HUES48 (cell line): ENCODE measurements at regions not wholly inside any gene's neighbourhood (a gene's known extent, or its start where the extent isn't known, plus 50 kb on each side); places are given as distances from the start of the nearest gene placed in this dataset.

Experiments used
- H3K27ac ChIP-seq: one replicate; pipeline ENCODE4 v1.7.0; 2013; ENCODE audit warnings: low read depth, low read length, inconsistent platforms
- H3K27me3 ChIP-seq: 2 replicates; pipeline ENCODE4 v1.6.1; 2013; ENCODE audit warnings: mild to moderate bottlenecking, low read length; ENCODE audit not compliant: control insufficient read depth, insufficient read depth
- H3K36me3 ChIP-seq: 2 replicates; pipeline ENCODE4 v1.6.1; 2013; ENCODE audit warnings: low read length; ENCODE audit not compliant: control insufficient read depth, insufficient read depth
- H3K4me1 ChIP-seq: 2 replicates; pipeline ENCODE4 v1.6.1; 2013; ENCODE audit warnings: mild to moderate bottlenecking, low read length; ENCODE audit not compliant: control insufficient read depth, insufficient read depth
- H3K4me3 ChIP-seq: 2 replicates; pipeline ENCODE4 v1.5.1; 2013; ENCODE audit warnings: mild to moderate bottlenecking, low read depth, low read length
- H3K9ac ChIP-seq: 2 replicates; pipeline ENCODE4 v1.6.1; 2013; ENCODE audit warnings: mild to moderate bottlenecking, low read depth, low read length, moderate library complexity
- H3K9me3 ChIP-seq: 2 replicates; pipeline ENCODE4 v1.6.1; 2013; ENCODE audit warnings: low read length; ENCODE audit not compliant: control insufficient read depth, insufficient read depth

GRCh38 chr5:174665347-174665746 is 59.0 kb upstream of the MSX2 start:
- Histone ChIP-seq H3K9ac (no peak overlapping the region), H3K9me3 (peaks cover 4% of the 10 kb centered on the region; the same call in 1 of the 2 replicates), H3K4me1 (0 out of 2 replicates have a peak, but pooled peaks cover 5% of the 10 kb centered on the region), H3K4me3 (no peak overlapping the region), H3K36me3 (no peaks in the 10 kb centered on the region), H3K27me3 (no peaks in the 10 kb centered on the region; the same call in 1 of the 2 replicates), H3K27ac (no peak overlapping the region)

GRCh38 chr5:174667526-174667925 is 56.9 kb upstream of the MSX2 start:
- no peaks in the 10 kb centered on the region; the same call in none of the 2 replicates for H3K27me3 ChIP-seq
- no peak overlapping the region for H3K4me3 ChIP-seq
- H3K9ac ChIP-seq: no peak overlapping the region
- H3K27ac ChIP-seq: no peak overlapping the region
- H3K4me1 ChIP-seq: 0 out of 2 replicates have a peak, but pooled peaks cover 5% of the 10 kb centered on the region
- H3K36me3 ChIP-seq: no peaks in the 10 kb centered on the region
- H3K9me3 ChIP-seq: peaks cover 4% of the 10 kb centered on the region; the same call in 1 of the 2 replicates

- Histone ChIP-seq H3K36me3 (no peaks in the 10 kb centered on the region), H3K9me3 (peaks cover 4% of the 10 kb centered on the region; the same call in 1 of the 2 replicates), H3K4me1 (0 out of 2 replicates have a peak, but pooled peaks cover 5% of the 10 kb centered on the region), H3K9ac (no peak overlapping the region), H3K4me3 (no peak overlapping the region), H3K27ac (no peak overlapping the region), H3K27me3 (no peaks in the 10 kb centered on the region; the same call in none of the 2 replicates)
These were observed 56.0 kb upstream of the MSX2 start for GRCh38 chr5:174668349-174668748.
